ENCODE measurements at regions not wholly inside any gene's neighbourhood (a gene's known extent, or its start where the extent isn't known, plus 50 kb on each side); places are given as distances from the start of the nearest gene placed in this dataset.

DNA sequence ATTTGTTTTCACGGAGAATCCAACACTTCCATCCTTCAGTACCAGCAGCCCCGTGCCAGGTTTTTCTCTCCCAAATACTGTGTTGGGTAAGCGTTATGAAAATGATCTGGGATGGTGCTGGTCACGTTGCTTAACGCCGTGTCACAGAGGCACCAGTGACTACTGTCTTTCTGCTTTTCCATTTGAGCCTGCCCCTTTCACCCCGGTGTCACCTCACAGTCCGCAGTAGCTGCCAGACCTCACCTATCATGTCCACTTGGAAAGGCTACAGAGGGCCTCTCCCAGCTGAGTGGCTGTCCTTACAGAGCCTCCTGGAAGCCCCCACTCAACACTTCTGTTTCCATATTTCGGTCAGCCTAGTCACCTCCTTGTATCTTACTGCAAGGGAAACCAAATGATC, 176.5 kb upstream of the ARID1B start:
- no peaks in the 10 kb centered on the region for H4K20me1 ChIP-seq (replicated peaks; ENCODE audit: insufficient read depth)
- H3K79me2 ChIP-seq (replicated peaks; ENCODE audit: insufficient read depth), result no peaks in the 10 kb centered on the region
- no peak overlapping the region for H3K4me2 ChIP-seq
- H3K27me3 ChIP-seq (ENCODE audit: insufficient read depth), result no peaks in the 10 kb centered on the region
- no peaks in the 10 kb centered on the region for H3F3A ChIP-seq (replicated peaks; ENCODE audit: low read depth)
- H3K4me3 Mint-ChIP-seq, result no peak overlapping the region
- no peak for ATAC-seq
- no peak for TF ChIP-seq EZH2phosphoT487 (IDR thresholded peaks at IDR 0.05; ENCODE audit: unreplicated experiment)
- TF ChIP-seq, protein P1, sequence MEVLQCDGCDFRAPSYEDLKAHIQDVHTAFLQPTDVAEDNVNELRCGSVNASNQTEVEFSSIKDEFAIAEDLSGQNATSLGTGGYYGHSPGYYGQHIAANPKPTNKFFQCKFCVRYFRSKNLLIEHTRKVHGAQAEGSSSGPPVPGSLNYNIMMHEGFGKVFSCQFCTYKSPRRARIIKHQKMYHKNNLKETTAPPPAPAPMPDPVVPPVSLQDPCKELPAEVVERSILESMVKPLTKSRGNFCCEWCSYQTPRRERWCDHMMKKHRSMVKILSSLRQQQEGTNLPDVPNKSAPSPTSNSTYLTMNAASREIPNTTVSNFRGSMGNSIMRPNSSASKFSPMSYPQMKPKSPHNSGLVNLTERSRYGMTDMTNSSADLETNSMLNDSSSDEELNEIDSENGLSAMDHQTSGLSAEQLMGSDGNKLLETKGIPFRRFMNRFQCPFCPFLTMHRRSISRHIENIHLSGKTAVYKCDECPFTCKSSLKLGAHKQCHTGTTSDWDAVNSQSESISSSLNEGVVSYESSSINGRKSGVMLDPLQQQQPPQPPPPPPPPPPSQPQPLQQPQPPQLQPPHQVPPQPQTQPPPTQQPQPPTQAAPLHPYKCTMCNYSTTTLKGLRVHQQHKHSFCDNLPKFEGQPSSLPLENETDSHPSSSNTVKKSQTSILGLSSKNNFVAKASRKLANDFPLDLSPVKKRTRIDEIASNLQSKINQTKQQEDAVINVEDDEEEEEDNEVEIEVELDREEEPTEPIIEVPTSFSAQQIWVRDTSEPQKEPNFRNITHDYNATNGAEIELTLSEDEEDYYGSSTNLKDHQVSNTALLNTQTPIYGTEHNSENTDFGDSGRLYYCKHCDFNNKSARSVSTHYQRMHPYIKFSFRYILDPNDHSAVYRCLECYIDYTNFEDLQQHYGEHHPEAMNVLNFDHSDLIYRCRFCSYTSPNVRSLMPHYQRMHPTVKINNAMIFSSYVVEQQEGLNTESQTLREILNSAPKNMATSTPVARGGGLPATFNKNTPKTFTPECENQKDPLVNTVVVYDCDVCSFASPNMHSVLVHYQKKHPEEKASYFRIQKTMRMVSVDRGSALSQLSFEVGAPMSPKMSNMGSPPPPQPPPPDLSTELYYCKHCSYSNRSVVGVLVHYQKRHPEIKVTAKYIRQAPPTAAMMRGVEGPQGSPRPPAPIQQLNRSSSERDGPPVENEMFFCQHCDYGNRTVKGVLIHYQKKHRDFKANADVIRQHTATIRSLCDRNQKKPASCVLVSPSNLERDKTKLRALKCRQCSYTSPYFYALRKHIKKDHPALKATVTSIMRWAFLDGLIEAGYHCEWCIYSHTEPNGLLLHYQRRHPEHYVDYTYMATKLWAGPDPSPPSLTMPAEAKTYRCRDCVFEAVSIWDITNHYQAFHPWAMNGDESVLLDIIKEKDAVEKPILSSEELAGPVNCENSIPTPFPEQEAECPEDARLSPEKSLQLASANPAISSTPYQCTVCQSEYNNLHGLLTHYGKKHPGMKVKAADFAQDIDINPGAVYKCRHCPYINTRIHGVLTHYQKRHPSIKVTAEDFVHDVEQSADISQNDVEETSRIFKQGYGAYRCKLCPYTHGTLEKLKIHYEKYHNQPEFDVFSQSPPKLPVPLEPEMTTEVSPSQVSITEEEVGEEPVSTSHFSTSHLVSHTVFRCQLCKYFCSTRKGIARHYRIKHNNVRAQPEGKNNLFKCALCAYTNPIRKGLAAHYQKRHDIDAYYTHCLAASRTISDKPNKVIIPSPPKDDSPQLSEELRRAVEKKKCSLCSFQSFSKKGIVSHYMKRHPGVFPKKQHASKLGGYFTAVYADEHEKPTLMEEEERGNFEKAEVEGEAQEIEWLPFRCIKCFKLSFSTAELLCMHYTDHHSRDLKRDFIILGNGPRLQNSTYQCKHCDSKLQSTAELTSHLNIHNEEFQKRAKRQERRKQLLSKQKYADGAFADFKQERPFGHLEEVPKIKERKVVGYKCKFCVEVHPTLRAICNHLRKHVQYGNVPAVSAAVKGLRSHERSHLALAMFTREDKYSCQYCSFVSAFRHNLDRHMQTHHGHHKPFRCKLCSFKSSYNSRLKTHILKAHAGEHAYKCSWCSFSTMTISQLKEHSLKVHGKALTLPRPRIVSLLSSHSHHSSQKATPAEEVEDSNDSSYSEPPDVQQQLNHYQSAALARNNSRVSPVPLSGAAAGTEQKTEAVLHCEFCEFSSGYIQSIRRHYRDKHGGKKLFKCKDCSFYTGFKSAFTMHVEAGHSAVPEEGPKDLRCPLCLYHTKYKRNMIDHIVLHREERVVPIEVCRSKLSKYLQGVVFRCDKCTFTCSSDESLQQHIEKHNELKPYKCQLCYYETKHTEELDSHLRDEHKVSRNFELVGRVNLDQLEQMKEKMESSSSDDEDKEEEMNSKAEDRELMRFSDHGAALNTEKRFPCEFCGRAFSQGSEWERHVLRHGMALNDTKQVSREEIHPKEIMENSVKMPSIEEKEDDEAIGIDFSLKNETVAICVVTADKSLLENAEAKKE (CRISPR knock-in tag; IDR thresholded peaks at IDR 0.05), result no peak
- TF ChIP-seq ZNF114 (CRISPR knock-in tag; IDR thresholded peaks at IDR 0.05), result no peak
- no peak for TF ChIP-seq EZH2 (IDR thresholded peaks at IDR 0.05; ENCODE audit: low read depth, unreplicated experiment)
- no peak for TF ChIP-seq POLR2AphosphoS5 (IDR thresholded peaks at IDR 0.05; ENCODE audit: low read depth)
- TF ChIP-seq NANOG (IDR thresholded peaks at IDR 0.05; ENCODE audit: borderline replicate concordance), result no peak
- TF ChIP-seq, protein P2, sequence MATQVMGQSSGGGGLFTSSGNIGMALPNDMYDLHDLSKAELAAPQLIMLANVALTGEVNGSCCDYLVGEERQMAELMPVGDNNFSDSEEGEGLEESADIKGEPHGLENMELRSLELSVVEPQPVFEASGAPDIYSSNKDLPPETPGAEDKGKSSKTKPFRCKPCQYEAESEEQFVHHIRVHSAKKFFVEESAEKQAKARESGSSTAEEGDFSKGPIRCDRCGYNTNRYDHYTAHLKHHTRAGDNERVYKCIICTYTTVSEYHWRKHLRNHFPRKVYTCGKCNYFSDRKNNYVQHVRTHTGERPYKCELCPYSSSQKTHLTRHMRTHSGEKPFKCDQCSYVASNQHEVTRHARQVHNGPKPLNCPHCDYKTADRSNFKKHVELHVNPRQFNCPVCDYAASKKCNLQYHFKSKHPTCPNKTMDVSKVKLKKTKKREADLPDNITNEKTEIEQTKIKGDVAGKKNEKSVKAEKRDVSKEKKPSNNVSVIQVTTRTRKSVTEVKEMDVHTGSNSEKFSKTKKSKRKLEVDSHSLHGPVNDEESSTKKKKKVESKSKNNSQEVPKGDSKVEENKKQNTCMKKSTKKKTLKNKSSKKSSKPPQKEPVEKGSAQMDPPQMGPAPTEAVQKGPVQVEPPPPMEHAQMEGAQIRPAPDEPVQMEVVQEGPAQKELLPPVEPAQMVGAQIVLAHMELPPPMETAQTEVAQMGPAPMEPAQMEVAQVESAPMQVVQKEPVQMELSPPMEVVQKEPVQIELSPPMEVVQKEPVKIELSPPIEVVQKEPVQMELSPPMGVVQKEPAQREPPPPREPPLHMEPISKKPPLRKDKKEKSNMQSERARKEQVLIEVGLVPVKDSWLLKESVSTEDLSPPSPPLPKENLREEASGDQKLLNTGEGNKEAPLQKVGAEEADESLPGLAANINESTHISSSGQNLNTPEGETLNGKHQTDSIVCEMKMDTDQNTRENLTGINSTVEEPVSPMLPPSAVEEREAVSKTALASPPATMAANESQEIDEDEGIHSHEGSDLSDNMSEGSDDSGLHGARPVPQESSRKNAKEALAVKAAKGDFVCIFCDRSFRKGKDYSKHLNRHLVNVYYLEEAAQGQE (IDR thresholded peaks at IDR 0.05; ENCODE audit: unreplicated experiment), result no peak
- no peak for TF ChIP-seq STAT1 (IDR thresholded peaks at IDR 0.05; ENCODE audit: unreplicated experiment)
- TF ChIP-seq, protein P3, sequence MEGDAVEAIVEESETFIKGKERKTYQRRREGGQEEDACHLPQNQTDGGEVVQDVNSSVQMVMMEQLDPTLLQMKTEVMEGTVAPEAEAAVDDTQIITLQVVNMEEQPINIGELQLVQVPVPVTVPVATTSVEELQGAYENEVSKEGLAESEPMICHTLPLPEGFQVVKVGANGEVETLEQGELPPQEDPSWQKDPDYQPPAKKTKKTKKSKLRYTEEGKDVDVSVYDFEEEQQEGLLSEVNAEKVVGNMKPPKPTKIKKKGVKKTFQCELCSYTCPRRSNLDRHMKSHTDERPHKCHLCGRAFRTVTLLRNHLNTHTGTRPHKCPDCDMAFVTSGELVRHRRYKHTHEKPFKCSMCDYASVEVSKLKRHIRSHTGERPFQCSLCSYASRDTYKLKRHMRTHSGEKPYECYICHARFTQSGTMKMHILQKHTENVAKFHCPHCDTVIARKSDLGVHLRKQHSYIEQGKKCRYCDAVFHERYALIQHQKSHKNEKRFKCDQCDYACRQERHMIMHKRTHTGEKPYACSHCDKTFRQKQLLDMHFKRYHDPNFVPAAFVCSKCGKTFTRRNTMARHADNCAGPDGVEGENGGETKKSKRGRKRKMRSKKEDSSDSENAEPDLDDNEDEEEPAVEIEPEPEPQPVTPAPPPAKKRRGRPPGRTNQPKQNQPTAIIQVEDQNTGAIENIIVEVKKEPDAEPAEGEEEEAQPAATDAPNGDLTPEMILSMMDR (conservative IDR thresholded peaks at IDR 0.05; ENCODE audit: low read depth in 2 of 2), result no peak
- TF ChIP-seq JUNB (IDR thresholded peaks at IDR 0.05; ENCODE audit: unreplicated experiment), result no peak
- TF ChIP-seq ZNF331 (CRISPR knock-in tag; IDR thresholded peaks at IDR 0.05; ENCODE audit: low read depth), result no peak
- no peak for TF ChIP-seq CREB1 (CRISPR knock-in tag; IDR thresholded peaks at IDR 0.05; ENCODE audit: low read depth)
- TF ChIP-seq, protein P4, sequence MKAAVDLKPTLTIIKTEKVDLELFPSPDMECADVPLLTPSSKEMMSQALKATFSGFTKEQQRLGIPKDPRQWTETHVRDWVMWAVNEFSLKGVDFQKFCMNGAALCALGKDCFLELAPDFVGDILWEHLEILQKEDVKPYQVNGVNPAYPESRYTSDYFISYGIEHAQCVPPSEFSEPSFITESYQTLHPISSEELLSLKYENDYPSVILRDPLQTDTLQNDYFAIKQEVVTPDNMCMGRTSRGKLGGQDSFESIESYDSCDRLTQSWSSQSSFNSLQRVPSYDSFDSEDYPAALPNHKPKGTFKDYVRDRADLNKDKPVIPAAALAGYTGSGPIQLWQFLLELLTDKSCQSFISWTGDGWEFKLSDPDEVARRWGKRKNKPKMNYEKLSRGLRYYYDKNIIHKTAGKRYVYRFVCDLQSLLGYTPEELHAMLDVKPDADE (IDR thresholded peaks at IDR 0.05), result no peak
- H3K36me3 Mint-ChIP-seq (ENCODE audit: low read depth), result peaks cover 16% of the 10 kb centered on the region
- peaks cover 29% of the 10 kb centered on the region for H3K9me3 Mint-ChIP-seq
- peaks cover 12% of the 10 kb centered on the region for H3K4me1 Mint-ChIP-seq
- no peak overlapping the region for H3K27ac ChIP-seq (ENCODE audit: low read depth)
- no peak overlapping the region for H2AFZ ChIP-seq
- no peak for DNase-seq (ENCODE audit: low spot score)
- H3K27ac Mint-ChIP-seq, result no peak overlapping the region
- 0 out of 2 replicates have a peak, but pooled peaks cover 3% of the 10 kb centered on the region for H3K36me3 ChIP-seq (ENCODE audit: insufficient read depth)
- no peaks in the 10 kb centered on the region for H3K9me2 ChIP-seq (ENCODE audit: insufficient read depth)
- peaks cover 3% of the 10 kb centered on the region; the same call in 1 of the 2 replicates for H3K4me1 ChIP-seq (ENCODE audit: insufficient read depth)
- H3K27me3 Mint-ChIP-seq (ENCODE audit: insufficient read depth, low read depth, poor library complexity), result peaks cover 5% of the 10 kb centered on the region
- no peak overlapping the region for H3K4me3 ChIP-seq

Measured in GM23338 (cell line).